Ovary (tissue), 3 donors: ENCODE measurements at regions not wholly inside any gene's neighbourhood (a gene's known extent, or its start where the extent isn't known, plus 50 kb on each side); places are given as distances from the start of the nearest gene placed in this dataset.

Source experiments
- CTCF ChIP-seq, 3 donors: fragments of 450-650 bp in 2 of 3; fragments of 200-600 bp in 1 of 3; IDR thresholded peaks; one replicate each; pipeline versions ENCODE4 v1.5.1 to v1.8.0; 2016 to 2022; ENCODE audit warnings: antibody characterized with exemption in 3 of 3, mild to moderate bottlenecking in 1 of 3
- POLR2A ChIP-seq: fragments of 450-650 bp; IDR thresholded peaks from one replicate; pipeline ENCODE4 v1.6.1; 2017; ENCODE audit warnings: antibody characterized with exemption, mild to moderate bottlenecking, moderate library complexity
- donor health status: DM: no; HTN: no; CAD: no.

GRCh38 chr2:176902454-176902853 is 310.1 kb upstream of the HNRNPA3 start:
- TF ChIP-seq POLR2A (no peak), CTCF (IDR thresholded peaks at IDR 0.05) (no peak)
